HG03139 (cell line): ENCODE measurements at regions not wholly inside any gene's neighbourhood (a gene's known extent, or its start where the extent isn't known, plus 50 kb on each side); places are given as distances from the start of the nearest gene placed in this dataset.
A peak's percentile ranks its signal among the peaks of the same experiment; 100 is the strongest.
"Not testable (repeated sequence)": the region's sequence is repeated elsewhere in the genome, so short reads cannot be mapped to it uniquely, and the experiment has no call there.

Source experiments
- ATAC-seq: cut with Tn5 transposase; IDR thresholded peaks from one replicate; pipeline ENCODE4 v1.9.1; 2021; ENCODE audit not compliant: unreplicated experiment

DNA sequence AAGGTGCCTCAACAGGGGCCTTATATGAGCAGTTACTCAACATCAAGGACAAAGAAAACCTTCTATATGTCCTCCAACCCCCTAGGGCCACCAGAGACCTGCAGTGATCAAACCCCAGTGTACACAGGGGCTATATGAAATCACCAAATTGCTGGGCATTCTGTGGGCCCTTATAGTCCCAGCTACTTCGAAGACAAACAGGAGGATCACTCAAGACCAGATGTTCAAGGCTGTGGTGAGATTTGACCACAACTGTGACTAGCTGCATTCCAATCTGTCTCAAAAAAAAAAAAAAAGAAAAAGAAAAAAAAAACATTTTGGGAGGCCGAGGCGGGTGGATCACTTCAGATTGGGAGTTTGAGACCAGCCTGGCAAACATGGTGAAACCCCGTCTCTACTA is 51.0 kb upstream of the PRB2 start:
- ATAC-seq: no peak

- ATAC-seq: no peak
Observed at GRCh38 chr12:11457996-11458645, 62.8 kb upstream of the PRB2 start.

GRCh38 chr12:11460343-11461023 is 65.1 kb upstream of the PRB2 start:
- ATAC-seq: no peak

DNA sequence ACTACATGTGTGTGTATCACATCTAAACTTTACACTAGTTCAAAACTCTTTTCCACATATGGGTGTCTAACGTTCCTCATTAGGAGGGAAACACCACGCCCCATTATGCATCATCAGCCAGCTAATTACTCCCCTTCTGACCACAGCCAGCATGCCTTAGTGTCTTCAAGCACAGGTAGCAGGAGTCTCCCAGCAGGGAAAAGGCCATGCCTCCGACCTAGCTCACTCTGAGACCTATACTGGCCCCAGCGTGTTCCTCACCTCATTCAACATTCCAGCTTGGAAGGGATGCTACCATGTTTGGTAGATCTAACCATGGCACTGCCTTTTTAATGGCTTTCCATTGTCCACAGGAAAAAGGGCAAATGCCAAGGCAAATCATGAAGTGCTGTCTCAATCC is 66.1 kb upstream of the PRB2 start:
- no peak for ATAC-seq

GRCh38 chr12:11477110-11477509 is 81.7 kb upstream of the PRB2 start:
- ATAC-seq: no peak

DNA sequence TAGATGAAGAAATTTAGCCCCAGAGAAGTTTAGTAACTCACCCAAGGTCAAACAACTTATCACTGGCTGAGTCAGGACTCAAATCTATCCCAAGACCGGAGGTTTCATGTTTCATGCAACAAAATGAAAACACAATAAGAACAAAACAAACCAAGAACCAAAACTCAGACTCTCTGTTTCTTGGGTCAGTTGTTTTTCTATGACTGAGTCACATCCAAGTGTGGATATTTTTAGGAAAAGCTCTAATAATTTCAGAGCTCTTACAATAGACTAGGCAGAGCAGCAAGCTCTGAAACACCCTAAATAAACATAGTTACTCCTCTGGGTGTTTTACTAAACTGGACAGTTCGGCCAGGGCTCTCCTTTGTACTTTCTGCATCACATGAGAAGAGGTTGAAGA is 87.6 kb upstream of the PRB2 start:
- ATAC-seq: no peak

DNA sequence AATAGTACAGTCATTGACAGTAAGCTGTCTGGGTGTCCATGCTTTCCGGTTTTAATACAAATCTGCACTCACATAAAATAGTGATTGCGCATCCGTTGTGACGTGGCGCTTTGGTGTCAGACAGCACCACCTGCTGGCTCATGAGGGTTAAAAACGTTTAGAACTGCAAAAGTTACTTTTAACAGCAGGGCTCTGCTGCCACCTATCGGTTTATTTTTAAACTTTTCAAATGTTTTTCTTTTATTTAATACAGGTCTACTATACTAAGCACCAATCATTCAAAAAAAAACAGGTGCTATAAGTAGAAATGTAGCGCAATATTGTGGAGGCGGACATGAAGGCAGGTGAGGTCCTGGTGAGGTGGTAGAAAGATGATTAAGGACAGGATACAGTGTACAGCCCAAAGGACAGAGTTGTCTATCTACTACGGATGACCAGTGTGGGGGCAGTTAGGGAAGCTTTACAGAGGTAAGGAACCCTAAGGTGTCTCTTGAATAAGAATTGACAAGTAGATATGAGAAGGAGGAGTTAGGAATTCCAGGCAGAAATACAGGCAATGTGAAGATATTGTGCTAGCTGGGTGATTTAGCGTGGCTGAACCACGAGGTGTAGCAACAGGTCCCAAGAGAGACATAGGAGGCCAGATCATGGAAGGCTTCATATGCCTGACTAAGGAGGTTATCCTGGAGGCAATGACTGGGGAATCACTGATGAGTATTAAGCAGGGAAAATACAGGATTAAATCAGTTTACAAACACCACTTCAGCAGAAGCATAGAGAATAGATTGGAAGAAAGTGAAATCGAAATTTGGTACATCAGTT is 91.5 kb upstream of the PRB2 start:
- peak; percentile 73 for ATAC-seq

GRCh38 chr12:11496157-11496851 is 100.9 kb upstream of the PRB2 start:
- ATAC-seq: no peak

- ATAC-seq: no peak
Observed at GRCh38 chr12:11497438-11497837, 102.1 kb upstream of the PRB2 start.

DNA sequence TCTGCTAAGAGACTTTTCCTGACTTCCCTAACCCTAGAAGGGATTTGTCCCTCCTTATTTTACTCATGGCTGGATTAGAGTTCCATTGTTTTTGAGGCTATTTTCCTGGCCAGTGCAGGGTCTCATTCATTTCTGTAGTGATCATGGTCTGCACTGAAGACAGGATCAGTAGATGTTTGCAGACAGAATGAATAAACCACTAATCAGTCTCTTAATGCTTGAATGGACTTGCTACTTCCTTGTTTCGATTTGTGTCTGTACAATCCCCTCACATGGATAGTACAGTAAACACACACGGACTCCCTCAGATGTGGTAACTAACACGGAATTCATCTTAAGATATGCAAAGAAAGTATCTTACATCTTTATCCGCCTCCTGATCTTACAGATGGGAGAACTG is 102.6 kb upstream of the PRB2 start:
- peak; percentile 72 for ATAC-seq

GRCh38 chr12:11498574-11498973 is 103.2 kb upstream of the PRB2 start:
- not testable (repeated sequence) for ATAC-seq

DNA sequence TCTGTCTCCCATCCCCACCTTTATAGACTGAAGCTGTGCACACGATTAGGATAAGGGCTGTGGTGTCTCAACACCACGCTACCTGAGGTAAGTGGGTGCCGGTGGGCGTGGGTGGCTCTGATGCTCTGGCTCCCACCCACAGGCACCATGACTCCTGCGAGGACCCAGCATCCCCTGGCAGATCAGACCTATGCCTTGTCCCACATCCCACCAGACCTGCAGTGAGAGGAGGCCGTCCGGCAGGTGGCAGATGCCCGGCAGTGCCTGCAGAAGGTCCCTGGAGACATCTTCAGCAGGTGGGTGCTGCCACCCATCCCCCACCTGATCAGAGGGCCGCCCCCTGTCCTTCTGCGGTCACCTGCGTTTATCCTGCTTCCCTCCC is 104.4 kb upstream of the PRB2 start:
- no peak for ATAC-seq

GRCh38 chr12:11500188-11500860 is 105.0 kb upstream of the PRB2 start:
- no peak for ATAC-seq

GRCh38 chr12:11500861-11501230 is 105.5 kb upstream of the PRB2 start:
- no peak for ATAC-seq

DNA sequence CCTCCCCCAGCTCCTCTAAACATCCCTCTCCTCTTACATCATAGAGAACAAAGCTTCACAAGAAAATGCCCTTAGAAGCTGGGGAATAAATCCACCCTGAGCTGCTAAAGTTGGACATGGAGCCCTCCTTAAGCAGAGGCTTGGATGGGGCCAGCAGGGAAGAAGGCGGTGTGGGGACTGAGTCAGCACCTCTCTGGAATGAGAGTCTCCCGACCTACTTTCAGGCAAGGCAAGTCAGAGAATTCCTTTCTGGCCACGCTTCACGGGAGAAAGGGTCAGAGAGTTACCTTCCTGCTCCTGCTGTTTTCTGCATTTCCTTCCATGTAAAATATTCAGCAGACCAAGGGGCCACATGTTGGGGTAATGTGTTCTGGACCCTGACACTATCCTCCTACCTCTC is 113.3 kb upstream of the PRB2 start:
- ATAC-seq: no peak

GRCh38 chr12:11509326-11509725 is 114.0 kb upstream of the PRB2 start:
- ATAC-seq: no peak

DNA sequence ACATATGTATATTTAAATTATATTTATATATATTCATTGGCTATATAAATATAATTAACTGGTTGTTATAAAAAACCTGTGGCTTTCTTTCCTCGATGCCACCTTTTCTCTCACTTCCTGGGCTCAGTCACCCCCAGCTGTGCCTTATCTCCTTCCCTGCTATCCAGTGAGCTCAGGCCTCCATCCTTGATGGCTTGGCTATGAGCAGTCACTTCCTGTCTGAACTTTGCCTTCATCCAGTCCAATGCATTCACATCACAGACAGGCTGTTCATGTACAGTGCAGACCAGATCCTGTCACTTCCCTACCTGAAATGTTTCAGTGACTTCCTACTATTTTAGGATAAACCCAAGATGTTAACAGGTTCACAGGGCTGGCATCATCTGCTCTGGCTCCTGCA is 115.3 kb upstream of the PRB2 start:
- ATAC-seq: no peak

DNA sequence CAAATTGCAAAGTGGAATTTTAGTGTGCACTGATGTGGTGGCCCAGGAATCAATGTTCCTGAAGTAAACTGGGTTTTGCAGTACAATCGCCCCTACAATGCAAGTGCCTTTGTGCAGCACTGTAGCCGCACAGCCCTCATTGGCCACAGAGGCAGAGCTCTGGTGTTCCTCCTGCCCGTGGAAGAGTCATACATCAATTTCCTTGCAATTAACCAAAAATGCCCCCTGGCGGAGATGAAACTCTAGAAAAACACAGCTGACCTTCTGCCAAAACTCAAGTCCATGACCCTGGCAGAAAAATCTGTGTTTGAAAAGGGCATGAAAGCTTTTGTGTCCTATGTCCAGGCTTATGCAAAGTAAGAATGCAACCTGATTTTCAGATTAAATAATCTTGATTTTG is 117.9 kb upstream of the PRB2 start:
- no peak for ATAC-seq

DNA sequence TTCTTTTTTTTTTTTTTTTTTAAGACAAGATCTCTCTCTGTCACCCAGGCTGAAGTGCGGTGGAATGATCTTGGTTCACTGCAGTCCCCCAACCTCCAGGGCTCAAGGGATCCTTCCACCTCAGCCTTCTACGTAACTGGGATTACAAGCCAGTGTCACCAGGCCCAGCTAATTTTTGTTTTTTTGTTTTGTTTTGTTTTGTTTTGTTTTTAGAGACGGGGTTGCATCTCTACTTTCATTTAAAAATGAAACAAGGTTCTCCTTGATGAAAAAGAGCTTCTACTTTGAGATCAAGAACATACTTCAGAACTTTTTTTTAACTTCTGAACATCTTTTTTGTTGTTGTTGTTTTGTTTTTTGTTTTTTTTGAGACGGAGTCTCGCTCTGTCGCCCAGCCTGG is 121.7 kb upstream of the PRB2 start:
- no peak for ATAC-seq

- no peak for ATAC-seq
Observed at GRCh38 chr12:11524446-11524845, 125.0 kb upstream of the ETV6 start.

DNA sequence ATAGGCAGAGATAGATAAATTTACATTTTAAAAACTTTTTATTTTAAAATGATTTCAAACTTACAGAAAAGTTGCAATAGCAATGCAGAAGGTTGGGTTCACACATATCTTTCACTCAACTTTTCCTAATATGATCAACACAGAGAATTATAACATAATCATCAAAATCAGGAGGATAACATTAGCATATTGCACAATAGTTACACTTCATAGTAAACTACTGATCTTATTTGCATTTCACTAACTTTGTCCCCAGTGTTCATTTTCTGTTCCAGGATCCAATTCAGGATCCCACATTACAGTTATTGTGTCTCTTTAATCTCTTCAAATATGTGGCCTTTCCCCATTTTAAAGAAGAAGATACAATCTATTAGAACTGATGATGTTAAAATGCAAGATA is 115.4 kb upstream of the ETV6 start:
- ATAC-seq: no peak
